ENCODE measurements at regions not wholly inside any gene's neighbourhood (a gene's known extent, or its start where the extent isn't known, plus 50 kb on each side); places are given as distances from the start of the nearest gene placed in this dataset.
A peak's percentile ranks its signal among the peaks of the same experiment; 100 is the strongest.

DNA sequence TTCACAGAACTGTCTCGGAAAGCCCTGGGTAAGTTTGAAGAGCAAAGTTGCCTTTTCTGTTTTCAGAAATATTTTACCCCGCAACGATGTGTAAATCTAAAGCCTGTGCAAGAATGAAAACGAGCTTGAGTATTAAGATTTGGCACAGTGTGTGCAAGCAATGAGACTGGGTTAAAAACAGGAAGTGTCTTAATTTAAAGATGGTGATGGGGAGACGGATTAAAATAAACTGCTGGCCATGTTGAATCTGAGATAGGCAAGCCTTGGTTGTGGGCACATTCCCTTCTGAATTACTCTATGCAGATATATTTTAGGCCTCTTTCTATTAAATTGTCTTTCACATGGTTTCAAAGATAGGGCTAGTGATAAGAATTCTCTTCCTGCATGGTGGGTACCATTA is 294.2 kb upstream of the DMRT1 start:
- Histone ChIP-seq H3K4me1 (ENCODE audit: control insufficient read depth in 2 of 2, insufficient read depth in 2 of 2, low read length in 1 of 2) (peaks cover 0 to 3% of the 10 kb centered on the region in 2 donors), H3K27ac (ENCODE audit: low read depth in 2 of 2, low read length in 1 of 2) (peak overlapping the region in 1 of 2 donors; percentile 12), H3K36me3 (ENCODE audit: control insufficient read depth in 2 of 2, insufficient read depth in 2 of 2, low read length in 1 of 2) (peaks cover 0 to 2% of the 10 kb centered on the region in 2 donors), H3K9me3 (ENCODE audit: control insufficient read depth in 2 of 2, insufficient read depth in 1 of 2, low read depth in 1 of 2, low read length in 1 of 2) (no peaks in the 10 kb centered on the region), H3K4me3 (ENCODE audit: low read depth in 1 of 2, low read length in 2 of 2) (no peak overlapping the region), H3K27me3 (ENCODE audit: control insufficient read depth in 1 of 2, insufficient read depth in 2 of 2, low read length in 2 of 2) (no peaks in the 10 kb centered on the region)
- WGBS, 2 donors: 57 to 65% methylated on average over 5 of the region's 5 CpGs

DNA sequence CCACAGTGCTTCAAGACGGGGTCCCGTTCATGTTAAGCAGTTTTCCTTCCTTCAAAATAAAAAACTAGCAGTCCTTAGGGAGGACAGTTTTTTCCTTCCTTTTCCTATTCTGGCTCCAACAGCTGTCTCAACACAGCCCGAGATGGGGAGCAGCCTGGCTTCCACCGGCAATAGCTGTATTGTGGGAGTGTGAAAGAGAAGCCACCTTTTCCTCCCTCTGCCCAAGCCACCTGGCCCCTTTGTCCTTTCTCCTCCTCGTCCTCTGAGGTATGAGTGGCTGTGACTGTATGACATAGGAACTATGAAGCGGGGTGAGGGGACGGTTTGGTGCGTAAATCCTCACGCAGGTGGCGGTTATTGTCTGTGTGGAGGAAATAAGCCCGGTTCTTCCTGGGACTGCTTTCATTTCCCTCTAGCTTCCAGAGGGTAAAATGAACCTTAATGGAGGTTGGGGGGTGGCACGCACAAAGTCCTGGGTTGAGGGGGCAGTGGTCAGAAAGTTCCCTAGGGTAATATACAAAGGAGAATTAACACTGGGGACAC is 292.0 kb upstream of the DMRT1 start:
- H3K36me3 ChIP-seq (ENCODE audit: control insufficient read depth in 2 of 2, insufficient read depth in 2 of 2, low read length in 1 of 2): peaks cover 0 to 2% of the 10 kb centered on the region in 2 donors
- WGBS, 2 donors: 80 to 85% methylated on average over 12 of the region's 12 CpGs
- H3K4me3 ChIP-seq (ENCODE audit: low read depth in 1 of 2, low read length in 2 of 2): no peak overlapping the region
- no peaks in the 10 kb centered on the region for H3K27me3 ChIP-seq (ENCODE audit: control insufficient read depth in 1 of 2, insufficient read depth in 2 of 2, low read length in 2 of 2)
- H3K27ac ChIP-seq (ENCODE audit: low read depth in 2 of 2, low read length in 1 of 2): no peak overlapping the region
- no peaks in the 10 kb centered on the region for H3K9me3 ChIP-seq (ENCODE audit: control insufficient read depth in 2 of 2, insufficient read depth in 1 of 2, low read depth in 1 of 2, low read length in 1 of 2)
- H3K4me1 ChIP-seq (ENCODE audit: control insufficient read depth in 2 of 2, insufficient read depth in 2 of 2, low read length in 1 of 2): peaks cover 0 to 3% of the 10 kb centered on the region in 2 donors

DNA sequence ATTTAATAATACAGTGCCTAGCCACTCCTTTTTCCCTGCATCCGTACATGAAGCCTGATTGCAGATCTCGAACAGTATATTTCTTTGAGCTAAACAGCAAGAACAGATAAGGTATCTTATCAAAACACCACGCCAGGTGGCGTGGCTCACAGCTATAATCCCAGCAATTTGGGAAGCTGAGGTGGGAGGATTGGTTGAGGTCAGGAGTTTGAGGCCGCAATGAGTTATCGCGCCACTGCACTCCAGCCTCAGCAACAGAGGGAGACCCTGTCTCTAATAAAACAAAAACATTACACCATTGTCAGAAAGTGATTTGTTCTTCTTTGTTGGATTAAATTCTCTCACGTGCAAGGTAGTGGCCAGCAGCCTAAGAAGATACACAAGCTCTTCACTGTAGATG is 291.2 kb upstream of the DMRT1 start:
- Histone ChIP-seq H3K27me3 (ENCODE audit: control insufficient read depth in 1 of 2, insufficient read depth in 2 of 2, low read length in 2 of 2) (no peaks in the 10 kb centered on the region), H3K27ac (ENCODE audit: low read depth in 2 of 2, low read length in 1 of 2) (no peak overlapping the region), H3K9me3 (ENCODE audit: control insufficient read depth in 2 of 2, insufficient read depth in 1 of 2, low read depth in 1 of 2, low read length in 1 of 2) (no peaks in the 10 kb centered on the region), H3K4me3 (ENCODE audit: low read depth in 1 of 2, low read length in 2 of 2) (no peak overlapping the region), H3K4me1 (ENCODE audit: control insufficient read depth in 2 of 2, insufficient read depth in 2 of 2, low read length in 1 of 2) (peaks cover 0 to 3% of the 10 kb centered on the region in 2 donors), H3K36me3 (ENCODE audit: control insufficient read depth in 2 of 2, insufficient read depth in 2 of 2, low read length in 1 of 2) (peaks cover 0 to 2% of the 10 kb centered on the region in 2 donors)
- WGBS, 2 donors: 79 to 93% methylated on average over 8 of the region's 8 CpGs

DNA sequence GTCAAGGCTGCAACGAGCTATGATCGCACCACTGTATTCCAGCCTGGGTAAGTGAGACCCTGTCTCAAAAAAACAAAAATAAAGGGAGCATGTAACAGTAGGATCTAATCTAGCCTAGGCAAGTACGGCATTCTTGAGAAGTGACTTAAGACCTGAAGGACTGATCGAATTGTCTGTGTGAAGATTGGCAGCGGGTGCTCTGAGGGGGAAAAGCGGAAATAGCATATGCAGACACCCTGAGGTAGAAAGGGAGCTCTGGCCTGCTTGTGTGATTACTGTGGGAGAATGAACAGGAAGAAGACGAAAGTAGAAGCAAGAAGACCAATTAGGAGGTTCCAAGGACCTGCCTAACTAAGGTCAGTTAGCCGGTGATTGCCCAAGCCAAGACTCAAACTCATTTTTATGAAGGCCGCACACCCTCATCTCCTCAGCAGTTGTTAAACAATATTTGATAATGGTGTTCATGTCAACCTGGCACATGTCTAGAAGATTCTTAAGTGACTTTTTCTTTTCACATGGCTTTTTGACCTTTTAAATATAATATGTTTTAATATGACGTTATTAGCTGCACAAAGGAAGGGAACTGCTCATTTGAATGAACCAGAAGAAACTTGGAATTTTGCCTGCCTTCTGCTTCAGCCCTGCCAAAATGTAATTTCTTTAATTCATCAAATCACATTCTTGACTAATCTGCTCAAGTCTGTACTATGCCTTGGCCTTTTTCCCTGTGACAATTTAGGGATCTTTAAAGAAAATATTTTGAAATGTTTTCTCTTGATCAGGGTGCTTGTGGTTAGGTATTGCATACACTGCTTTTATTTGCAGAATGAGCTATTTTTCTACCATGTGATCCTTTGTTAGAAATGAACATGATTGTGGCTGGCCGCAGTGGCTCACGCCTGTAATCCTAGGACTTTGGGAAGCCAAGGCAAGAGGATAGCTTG is 289.2 kb upstream of the DMRT1 start:
- Histone ChIP-seq H3K4me3 (ENCODE audit: low read depth in 1 of 2, low read length in 2 of 2) (no peak overlapping the region), H3K4me1 (ENCODE audit: control insufficient read depth in 2 of 2, insufficient read depth in 2 of 2, low read length in 1 of 2) (no peaks in the 10 kb centered on the region), H3K27ac (ENCODE audit: low read depth in 2 of 2, low read length in 1 of 2) (peak overlapping the region; percentile 61 to 68), H3K27me3 (ENCODE audit: control insufficient read depth in 1 of 2, insufficient read depth in 2 of 2, low read length in 2 of 2) (no peaks in the 10 kb centered on the region), H3K9me3 (ENCODE audit: control insufficient read depth in 2 of 2, insufficient read depth in 1 of 2, low read depth in 1 of 2, low read length in 1 of 2) (no peaks in the 10 kb centered on the region), H3K36me3 (ENCODE audit: control insufficient read depth in 2 of 2, insufficient read depth in 2 of 2, low read length in 1 of 2) (peaks cover 0 to 2% of the 10 kb centered on the region in 2 donors)
- 50 to 67% methylated on average over 12 of the region's 12 CpGs for WGBS, 2 donors

DNA sequence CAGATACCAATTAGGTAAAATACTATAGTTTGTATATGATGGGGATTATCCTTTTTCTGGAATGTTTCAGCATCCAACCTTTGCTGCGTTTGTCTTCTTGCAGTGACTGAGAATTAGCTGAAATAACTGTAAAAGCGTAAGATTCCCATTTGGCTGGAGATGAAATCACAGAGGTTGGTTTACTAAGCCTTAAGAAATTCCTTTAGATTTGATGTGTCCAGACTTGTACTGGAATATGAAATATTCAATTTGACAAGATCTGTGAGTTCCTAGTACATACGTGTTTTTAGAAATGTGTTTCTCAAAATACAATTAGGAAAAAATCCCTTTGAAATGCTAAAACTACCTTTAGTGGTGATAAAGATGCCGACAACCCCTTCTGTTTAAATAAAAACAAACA is 286.0 kb upstream of the DMRT1 start:
- Histone ChIP-seq H3K9me3 (ENCODE audit: control insufficient read depth in 2 of 2, insufficient read depth in 1 of 2, low read depth in 1 of 2, low read length in 1 of 2) (no peaks in the 10 kb centered on the region), H3K27ac (ENCODE audit: low read depth in 2 of 2, low read length in 1 of 2) (no peak overlapping the region), H3K27me3 (ENCODE audit: control insufficient read depth in 1 of 2, insufficient read depth in 2 of 2, low read length in 2 of 2) (no peaks in the 10 kb centered on the region), H3K36me3 (ENCODE audit: control insufficient read depth in 2 of 2, insufficient read depth in 2 of 2, low read length in 1 of 2) (no peaks in the 10 kb centered on the region), H3K4me3 (ENCODE audit: low read depth in 1 of 2, low read length in 2 of 2) (no peak overlapping the region), H3K4me1 (ENCODE audit: control insufficient read depth in 2 of 2, insufficient read depth in 2 of 2, low read length in 1 of 2) (no peaks in the 10 kb centered on the region)
- WGBS, 2 donors: 51 to 66% methylated on average over 4 of the region's 4 CpGs

DNA sequence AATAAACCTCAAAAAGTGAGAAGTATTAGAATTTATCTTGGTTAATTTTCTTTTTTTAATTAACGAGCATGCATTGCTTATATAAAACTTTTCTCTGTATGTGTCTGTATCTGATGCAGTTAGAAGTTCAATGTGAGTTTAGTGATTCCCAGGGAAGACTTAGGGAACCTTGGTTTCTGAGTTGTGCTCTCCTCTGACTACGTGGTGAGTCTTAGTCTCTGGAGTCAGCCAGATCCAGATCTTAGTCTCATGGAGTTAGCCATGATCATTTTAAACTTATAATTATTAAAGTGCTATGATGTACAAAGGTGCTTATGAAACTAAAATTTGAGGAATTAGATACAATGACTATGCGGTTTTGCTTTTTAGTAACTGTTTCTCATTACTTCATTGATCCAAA is 285.3 kb upstream of the DMRT1 start:
- Histone ChIP-seq H3K9me3 (ENCODE audit: control insufficient read depth in 2 of 2, insufficient read depth in 1 of 2, low read depth in 1 of 2, low read length in 1 of 2) (no peaks in the 10 kb centered on the region), H3K4me1 (ENCODE audit: control insufficient read depth in 2 of 2, insufficient read depth in 2 of 2, low read length in 1 of 2) (no peaks in the 10 kb centered on the region), H3K4me3 (ENCODE audit: low read depth in 1 of 2, low read length in 2 of 2) (no peak overlapping the region), H3K27ac (ENCODE audit: low read depth in 2 of 2, low read length in 1 of 2) (no peak overlapping the region), H3K27me3 (ENCODE audit: control insufficient read depth in 1 of 2, insufficient read depth in 2 of 2, low read length in 2 of 2) (no peaks in the 10 kb centered on the region), H3K36me3 (ENCODE audit: control insufficient read depth in 2 of 2, insufficient read depth in 2 of 2, low read length in 1 of 2) (no peaks in the 10 kb centered on the region)
- 69 to 71% methylated on average over 3 of the region's 3 CpGs for WGBS, 2 donors

DNA sequence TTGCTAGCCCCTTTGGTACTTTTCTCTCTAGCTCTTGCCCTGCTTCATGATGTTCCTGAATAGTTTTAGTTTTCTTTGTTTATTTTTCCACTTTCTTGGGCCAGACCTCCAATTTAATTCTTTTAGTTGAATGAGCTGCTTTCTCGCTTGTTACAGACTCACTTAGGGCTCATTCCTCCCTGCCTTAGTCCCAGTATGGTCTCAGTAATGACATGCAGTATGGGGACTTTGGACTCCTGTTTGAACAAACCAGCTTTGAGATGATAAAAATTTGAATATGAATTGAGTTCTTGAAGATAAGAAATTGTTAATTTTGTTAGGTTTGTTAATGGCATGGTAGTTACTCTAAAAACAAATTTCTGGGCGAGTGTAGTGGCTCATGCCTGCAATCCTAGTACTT is 284.8 kb upstream of the DMRT1 start:
- Histone ChIP-seq H3K4me1 (ENCODE audit: control insufficient read depth in 2 of 2, insufficient read depth in 2 of 2, low read length in 1 of 2) (no peaks in the 10 kb centered on the region), H3K27me3 (ENCODE audit: control insufficient read depth in 1 of 2, insufficient read depth in 2 of 2, low read length in 2 of 2) (no peaks in the 10 kb centered on the region), H3K9me3 (ENCODE audit: control insufficient read depth in 2 of 2, insufficient read depth in 1 of 2, low read depth in 1 of 2, low read length in 1 of 2) (no peaks in the 10 kb centered on the region), H3K27ac (ENCODE audit: low read depth in 2 of 2, low read length in 1 of 2) (no peak overlapping the region), H3K36me3 (ENCODE audit: control insufficient read depth in 2 of 2, insufficient read depth in 2 of 2, low read length in 1 of 2) (no peaks in the 10 kb centered on the region), H3K4me3 (ENCODE audit: low read depth in 1 of 2, low read length in 2 of 2) (no peak overlapping the region)
- 85 to 88% methylated on average over 2 of the region's 2 CpGs for WGBS, 2 donors

DNA sequence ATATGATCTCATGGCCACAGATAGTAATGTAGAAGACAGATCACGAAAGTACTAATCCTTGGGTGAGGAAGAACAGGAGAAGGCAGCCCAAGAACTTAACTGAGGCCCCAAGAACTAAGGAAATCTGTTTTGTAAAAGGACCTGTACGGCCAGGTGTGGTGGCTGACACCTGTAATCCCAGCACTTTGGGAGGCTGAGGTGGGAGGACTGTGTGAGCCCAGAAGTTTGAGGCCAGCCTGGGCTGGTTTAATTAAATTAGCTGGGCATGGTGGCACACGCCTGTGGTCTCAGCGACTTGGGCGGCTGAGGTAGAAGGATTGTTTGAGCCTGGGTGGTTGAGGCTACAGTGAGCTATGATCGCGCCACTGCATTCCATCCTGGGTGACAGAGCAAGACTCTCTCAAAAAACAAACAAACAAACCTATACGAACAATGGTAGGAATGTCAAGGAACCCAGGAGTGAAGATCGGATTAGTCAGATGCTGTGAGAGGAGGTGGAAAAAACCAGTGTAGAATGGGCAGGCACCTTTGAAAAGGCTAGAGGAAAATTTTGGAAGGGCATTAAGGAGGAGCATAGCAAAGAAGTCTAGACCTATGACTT is 283.8 kb upstream of the DMRT1 start:
- H3K27me3 ChIP-seq (ENCODE audit: control insufficient read depth in 1 of 2, insufficient read depth in 2 of 2, low read length in 2 of 2): no peaks in the 10 kb centered on the region
- no peaks in the 10 kb centered on the region for H3K36me3 ChIP-seq (ENCODE audit: control insufficient read depth in 2 of 2, insufficient read depth in 2 of 2, low read length in 1 of 2)
- no peaks in the 10 kb centered on the region for H3K9me3 ChIP-seq (ENCODE audit: control insufficient read depth in 2 of 2, insufficient read depth in 1 of 2, low read depth in 1 of 2, low read length in 1 of 2)
- WGBS, 2 donors: 84 to 89% methylated on average over 9 of the region's 9 CpGs
- H3K4me3 ChIP-seq (ENCODE audit: low read depth in 1 of 2, low read length in 2 of 2): no peak overlapping the region
- no peak overlapping the region for H3K27ac ChIP-seq (ENCODE audit: low read depth in 2 of 2, low read length in 1 of 2)
- no peaks in the 10 kb centered on the region for H3K4me1 ChIP-seq (ENCODE audit: control insufficient read depth in 2 of 2, insufficient read depth in 2 of 2, low read length in 1 of 2)

DNA sequence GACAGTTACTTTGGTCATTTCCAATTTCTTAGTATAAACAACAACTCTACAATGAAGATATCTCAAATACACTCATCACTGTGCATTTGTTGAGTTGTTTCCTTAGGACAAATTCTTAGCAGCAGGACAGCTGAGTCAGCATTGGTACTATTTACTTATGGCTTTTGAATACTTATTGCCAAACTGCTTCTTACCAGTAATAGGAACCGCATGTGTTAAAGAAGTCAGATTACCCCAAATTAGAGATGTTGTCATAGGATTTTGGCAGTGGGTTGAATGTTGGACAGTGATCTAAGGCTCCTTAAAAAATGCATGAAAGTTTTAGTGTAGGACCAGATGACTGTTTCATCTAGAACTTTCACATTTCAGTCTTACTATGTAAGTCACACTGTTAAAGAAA is 280.1 kb upstream of the DMRT1 start:
- H3K36me3 ChIP-seq (ENCODE audit: control insufficient read depth in 2 of 2, insufficient read depth in 2 of 2, low read length in 1 of 2): no peaks in the 10 kb centered on the region
- H3K4me1 ChIP-seq (ENCODE audit: control insufficient read depth in 2 of 2, insufficient read depth in 2 of 2, low read length in 1 of 2): no peaks in the 10 kb centered on the region
- WGBS, 2 donors: 34 to 48% methylated on average over 1 of the region's 1 CpG
- H3K4me3 ChIP-seq (ENCODE audit: low read depth in 1 of 2, low read length in 2 of 2): no peak overlapping the region
- no peaks in the 10 kb centered on the region for H3K9me3 ChIP-seq (ENCODE audit: control insufficient read depth in 2 of 2, insufficient read depth in 1 of 2, low read depth in 1 of 2, low read length in 1 of 2)
- H3K27ac ChIP-seq (ENCODE audit: low read depth in 2 of 2, low read length in 1 of 2): no peak overlapping the region
- H3K27me3 ChIP-seq (ENCODE audit: control insufficient read depth in 1 of 2, insufficient read depth in 2 of 2, low read length in 2 of 2): no peaks in the 10 kb centered on the region

Measured in esophagus (tissue), 2 donors.